ENCODE measurements at regions not wholly inside any gene's neighbourhood (a gene's known extent, or its start where the extent isn't known, plus 50 kb on each side); places are given as distances from the start of the nearest gene placed in this dataset.

DNA sequence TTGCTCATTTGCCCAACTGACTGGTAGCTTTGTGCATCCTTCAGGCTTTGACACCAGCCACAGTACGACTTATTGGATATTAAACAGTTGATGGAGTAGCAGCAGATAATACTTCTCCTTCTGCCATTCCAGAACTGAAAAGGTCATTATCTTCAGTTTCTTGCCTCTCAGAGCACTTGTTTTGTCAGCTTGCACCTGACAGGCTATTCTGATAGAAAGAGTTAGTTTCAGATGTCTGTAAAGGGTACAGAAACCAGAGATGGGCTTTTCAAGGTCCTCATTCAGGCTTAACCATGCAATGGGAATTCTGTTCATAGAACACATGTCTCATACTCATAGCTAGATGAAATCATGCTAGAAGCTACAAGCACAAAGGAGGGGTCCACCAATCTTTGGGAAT, 367.2 kb downstream of the OTOL1 start:
- Histone ChIP-seq H3K4me3 (no peak overlapping the region), H3K4me1 (no peaks in the 10 kb centered on the region), H3K4me2 (no peak overlapping the region), H3K27ac (no peak overlapping the region), H3K9me3 (no peaks in the 10 kb centered on the region)
- CTCF ChIA-PET: interaction anchor here (2.3 kb wide), 1 partner anchor 11 kb away, joined by 7 read pairs; no protein-coding TSS in a partner anchor
- 52% methylated on average over 1 of the region's 1 CpG for WGBS (ENCODE audit: missing lambda C conversion rate)
- ATAC-seq (no peak), FAIRE-seq (no peak), DNase-seq (ENCODE audit: low read depth in 1 of 2, low spot score in 1 of 2) (no peak)
- POLR2A ChIA-PET: no interaction called here
- TF ChIP-seq RAD21 (conservative IDR thresholded peaks at IDR 0.05 in 1 of 2, IDR thresholded peaks at IDR 0.05 in 1 of 2) (no peak), RARB (CRISPR knock-in tag; IDR thresholded peaks at IDR 0.05) (no peak), FOSL2 (IDR thresholded peaks at IDR 0.05) (no peak), FOSL2 (CRISPR knock-in tag; IDR thresholded peaks at IDR 0.05) (no peak), SMC3 (IDR thresholded peaks at IDR 0.05) (no peak), NR3C1 (IDR thresholded peaks at IDR 0.05) (no peak), EP300 (IDR thresholded peaks at IDR 0.05) (no peak), JUNB (IDR thresholded peaks at IDR 0.05) (no peak), CHD2 (IDR thresholded peaks at IDR 0.05; ENCODE audit: low read length, partially characterized antibody) (no peak)
- TF ChIP-seq, protein P1, sequence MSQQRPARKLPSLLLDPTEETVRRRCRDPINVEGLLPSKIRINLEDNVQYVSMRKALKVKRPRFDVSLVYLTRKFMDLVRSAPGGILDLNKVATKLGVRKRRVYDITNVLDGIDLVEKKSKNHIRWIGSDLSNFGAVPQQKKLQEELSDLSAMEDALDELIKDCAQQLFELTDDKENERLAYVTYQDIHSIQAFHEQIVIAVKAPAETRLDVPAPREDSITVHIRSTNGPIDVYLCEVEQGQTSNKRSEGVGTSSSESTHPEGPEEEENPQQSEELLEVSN (IDR thresholded peaks at IDR 0.05; ENCODE audit: borderline replicate concordance, low read depth): no peak
- TF ChIP-seq, protein P2, sequence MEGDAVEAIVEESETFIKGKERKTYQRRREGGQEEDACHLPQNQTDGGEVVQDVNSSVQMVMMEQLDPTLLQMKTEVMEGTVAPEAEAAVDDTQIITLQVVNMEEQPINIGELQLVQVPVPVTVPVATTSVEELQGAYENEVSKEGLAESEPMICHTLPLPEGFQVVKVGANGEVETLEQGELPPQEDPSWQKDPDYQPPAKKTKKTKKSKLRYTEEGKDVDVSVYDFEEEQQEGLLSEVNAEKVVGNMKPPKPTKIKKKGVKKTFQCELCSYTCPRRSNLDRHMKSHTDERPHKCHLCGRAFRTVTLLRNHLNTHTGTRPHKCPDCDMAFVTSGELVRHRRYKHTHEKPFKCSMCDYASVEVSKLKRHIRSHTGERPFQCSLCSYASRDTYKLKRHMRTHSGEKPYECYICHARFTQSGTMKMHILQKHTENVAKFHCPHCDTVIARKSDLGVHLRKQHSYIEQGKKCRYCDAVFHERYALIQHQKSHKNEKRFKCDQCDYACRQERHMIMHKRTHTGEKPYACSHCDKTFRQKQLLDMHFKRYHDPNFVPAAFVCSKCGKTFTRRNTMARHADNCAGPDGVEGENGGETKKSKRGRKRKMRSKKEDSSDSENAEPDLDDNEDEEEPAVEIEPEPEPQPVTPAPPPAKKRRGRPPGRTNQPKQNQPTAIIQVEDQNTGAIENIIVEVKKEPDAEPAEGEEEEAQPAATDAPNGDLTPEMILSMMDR (IDR thresholded peaks at IDR 0.05): no peak
- TF ChIP-seq, protein P3, sequence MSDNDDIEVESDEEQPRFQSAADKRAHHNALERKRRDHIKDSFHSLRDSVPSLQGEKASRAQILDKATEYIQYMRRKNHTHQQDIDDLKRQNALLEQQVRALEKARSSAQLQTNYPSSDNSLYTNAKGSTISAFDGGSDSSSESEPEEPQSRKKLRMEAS (IDR thresholded peaks at IDR 0.05): no peak

DNA sequence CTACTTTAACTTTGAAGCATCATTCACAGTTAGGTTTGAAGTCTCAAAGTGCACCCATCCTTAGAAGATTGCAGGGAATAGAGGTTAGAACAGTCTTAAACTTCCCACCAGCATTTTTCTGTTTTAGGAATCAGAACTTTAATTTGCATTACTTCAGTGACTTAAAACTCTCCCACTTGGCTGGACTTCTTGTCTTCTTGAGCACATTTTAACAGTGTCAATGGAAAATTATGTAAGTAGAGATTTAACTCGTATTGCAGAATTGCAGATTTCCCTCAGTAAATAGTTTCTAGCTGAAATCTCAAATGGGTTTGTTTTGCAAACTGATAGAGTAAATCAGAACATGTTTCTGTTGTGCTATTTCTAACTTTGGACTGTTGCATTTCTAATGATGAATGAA, 369.6 kb downstream of the OTOL1 start:
- 21% methylated on average over 1 of the region's 1 CpG for WGBS (ENCODE audit: missing lambda C conversion rate)
- TF ChIP-seq CBX8 (IDR thresholded peaks at IDR 0.05): no peak
- TF ChIP-seq, protein P2 (IDR thresholded peaks at IDR 0.05): no peak
- TF ChIP-seq FOXS1 (CRISPR knock-in tag; IDR thresholded peaks at IDR 0.05): no peak
- TF ChIP-seq ESRRA (IDR thresholded peaks at IDR 0.05; ENCODE audit: borderline replicate concordance, low read length): no peak
- no peak for TF ChIP-seq NFE2L2 (conservative IDR thresholded peaks at IDR 0.05; ENCODE audit: low read length)
- CTCF ChIA-PET: interaction anchor here (1.4 kb wide), 1 partner anchor 12 kb away, joined by 4 read pairs; no protein-coding TSS in a partner anchor
- Histone ChIP-seq H3K4me3 (no peak overlapping the region), H3K4me1 (no peaks in the 10 kb centered on the region), H3K4me2 (no peak overlapping the region), H3K9me3 (no peaks in the 10 kb centered on the region), H3K27ac (no peak overlapping the region)
- no peak for FAIRE-seq
- POLR2A ChIA-PET: no interaction called here
- DNase-seq (ENCODE audit: low read depth in 1 of 2, low spot score in 1 of 2): no peak
- no peak for ATAC-seq

DNA sequence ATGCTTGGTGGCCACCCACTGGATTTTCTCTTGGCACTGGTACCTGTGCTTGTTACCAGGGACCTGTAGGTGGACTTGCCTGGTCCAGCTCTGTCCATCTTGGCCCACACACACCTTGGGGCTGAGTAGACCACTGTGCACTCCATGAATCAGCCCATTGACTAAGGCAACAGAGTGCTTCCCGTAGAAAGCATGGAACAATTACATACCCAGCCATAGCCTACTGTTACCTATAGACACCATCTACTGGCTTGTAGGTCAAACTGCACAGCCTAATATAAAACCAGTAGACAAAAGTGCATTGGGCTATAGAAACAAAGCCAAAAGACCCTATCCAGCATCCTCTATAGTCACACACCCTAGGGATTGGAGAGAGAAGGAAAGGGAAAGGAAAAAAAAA, 378.9 kb downstream of the OTOL1 start:
- Histone ChIP-seq H3K27ac (no peak overlapping the region), H3K4me2 (no peak overlapping the region), H3K4me1 (no peaks in the 10 kb centered on the region), H3K4me3 (no peak overlapping the region), H3K9me3 (no peaks in the 10 kb centered on the region; the same call in 2 of the 3 replicates)
- DNase-seq (ENCODE audit: low read depth in 1 of 2, low spot score in 1 of 2): no peak
- WGBS (ENCODE audit: missing lambda C conversion rate): 54% methylated on average over 1 of the region's 1 CpG
- CTCF ChIA-PET: no interaction called here
- POLR2A ChIA-PET: no interaction called here
- no peak for FAIRE-seq
- ATAC-seq: no peak
- TF ChIP-seq, protein P4, sequence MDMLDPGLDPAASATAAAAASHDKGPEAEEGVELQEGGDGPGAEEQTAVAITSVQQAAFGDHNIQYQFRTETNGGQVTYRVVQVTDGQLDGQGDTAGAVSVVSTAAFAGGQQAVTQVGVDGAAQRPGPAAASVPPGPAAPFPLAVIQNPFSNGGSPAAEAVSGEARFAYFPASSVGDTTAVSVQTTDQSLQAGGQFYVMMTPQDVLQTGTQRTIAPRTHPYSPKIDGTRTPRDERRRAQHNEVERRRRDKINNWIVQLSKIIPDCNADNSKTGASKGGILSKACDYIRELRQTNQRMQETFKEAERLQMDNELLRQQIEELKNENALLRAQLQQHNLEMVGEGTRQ (IDR thresholded peaks at IDR 0.05): no peak
- no peak for TF ChIP-seq MYC (IDR thresholded peaks at IDR 0.05; ENCODE audit: borderline replicate concordance, low read length)
- TF ChIP-seq, protein P5, sequence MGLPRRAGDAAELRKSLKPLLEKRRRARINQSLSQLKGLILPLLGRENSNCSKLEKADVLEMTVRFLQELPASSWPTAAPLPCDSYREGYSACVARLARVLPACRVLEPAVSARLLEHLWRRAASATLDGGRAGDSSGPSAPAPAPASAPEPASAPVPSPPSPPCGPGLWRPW (IDR thresholded peaks at IDR 0.05): no peak
- TF ChIP-seq MAFK (IDR thresholded peaks at IDR 0.05; ENCODE audit: partially characterized antibody): no peak
- no peak for TF ChIP-seq SREBF2 (IDR thresholded peaks at IDR 0.05)
- no peak for TF ChIP-seq KDM1A (IDR thresholded peaks at IDR 0.05; ENCODE audit: low read depth)
- TF ChIP-seq MAZ (IDR thresholded peaks at IDR 0.05; ENCODE audit: borderline replicate concordance, low read depth, low read length): no peak
- no peak for TF ChIP-seq CHD2 (IDR thresholded peaks at IDR 0.05; ENCODE audit: low read length, partially characterized antibody)
- TF ChIP-seq RNF2 (IDR thresholded peaks at IDR 0.05; ENCODE audit: borderline replicate concordance, low read depth): no peak
- no peak for TF ChIP-seq POLR2A (IDR thresholded peaks at IDR 0.05; ENCODE audit: low read length)
- no peak for TF ChIP-seq NR3C1 (IDR thresholded peaks at IDR 0.05)
- no peak for TF ChIP-seq ZNF302 (CRISPR knock-in tag; IDR thresholded peaks at IDR 0.05)
- TF ChIP-seq, protein P2 (IDR thresholded peaks at IDR 0.05): no peak

All from A549 (cell line).